ENCODE measurements at regions not wholly inside any gene's neighbourhood (a gene's known extent, or its start where the extent isn't known, plus 50 kb on each side); places are given as distances from the start of the nearest gene placed in this dataset.
"Not testable (repeated sequence)": the region's sequence is repeated elsewhere in the genome, so short reads cannot be mapped to it uniquely, and the experiment has no call there.

DNA sequence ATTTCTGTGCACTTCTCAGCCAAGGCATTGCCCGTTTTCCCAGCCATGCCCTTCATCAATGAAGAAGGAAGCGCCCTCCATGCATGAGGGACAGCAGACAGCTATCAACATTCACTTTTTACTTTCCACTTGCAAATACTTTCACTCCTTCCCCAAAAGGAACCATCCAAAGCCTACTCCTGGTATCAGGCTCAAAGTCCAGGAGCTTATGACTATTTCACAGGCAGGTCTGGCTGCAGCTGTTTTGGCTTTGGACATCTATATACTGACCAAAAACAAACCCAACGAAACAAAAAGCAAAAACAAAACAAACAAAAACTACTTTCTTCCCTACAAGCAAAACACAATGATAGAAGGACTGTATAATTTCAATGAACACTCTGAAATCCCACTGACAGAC, 825.1 kb downstream of the RNF144A start:
- DNase-seq (ENCODE audit: low read depth): no peak
- no peak overlapping the region for H3K4me3 ChIP-seq (ENCODE audit: low read depth, low read length)

DNA sequence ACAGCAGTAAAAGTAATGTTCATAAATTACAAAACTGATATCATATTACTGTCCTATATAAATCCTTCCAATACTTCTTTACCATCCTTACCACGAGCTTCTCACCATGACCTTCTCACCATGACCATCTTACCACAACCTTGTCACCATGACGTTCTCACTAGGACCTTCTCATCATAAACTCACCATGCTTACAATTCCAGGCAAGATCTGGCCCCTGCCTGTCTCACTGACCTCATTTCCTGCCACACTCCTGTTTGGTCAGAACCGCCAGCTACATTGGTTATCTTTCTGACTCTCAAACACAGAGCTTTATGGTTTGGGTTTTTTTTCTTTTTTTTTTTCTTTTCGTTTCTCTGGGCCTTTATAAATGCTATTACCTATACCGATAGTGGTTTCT, 827.6 kb downstream of the RNF144A start:
- no peak for DNase-seq (ENCODE audit: low read depth)
- H3K4me3 ChIP-seq (ENCODE audit: low read depth, low read length): no peak overlapping the region

DNA sequence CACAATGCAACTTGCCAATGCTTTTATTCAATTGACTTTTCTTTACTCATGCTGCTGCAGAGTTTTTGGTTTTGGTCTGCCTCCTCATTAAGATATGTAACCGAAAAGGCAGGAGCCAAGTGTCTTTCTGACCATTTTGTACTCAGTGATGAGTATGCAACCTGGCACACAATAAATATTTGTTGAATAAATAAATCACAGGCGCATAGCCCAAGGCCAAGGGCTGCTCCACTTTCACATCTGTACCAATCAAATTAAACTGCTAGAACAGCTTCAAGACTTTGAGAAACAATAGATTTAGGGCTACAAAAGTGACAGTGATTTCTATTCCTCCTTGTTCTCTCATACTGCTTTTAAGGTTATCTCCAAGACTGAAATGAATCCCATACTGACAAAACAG, 828.2 kb downstream of the RNF144A start:
- no peak for DNase-seq (ENCODE audit: low read depth)
- no peak overlapping the region for H3K4me3 ChIP-seq (ENCODE audit: low read depth, low read length)

DNA sequence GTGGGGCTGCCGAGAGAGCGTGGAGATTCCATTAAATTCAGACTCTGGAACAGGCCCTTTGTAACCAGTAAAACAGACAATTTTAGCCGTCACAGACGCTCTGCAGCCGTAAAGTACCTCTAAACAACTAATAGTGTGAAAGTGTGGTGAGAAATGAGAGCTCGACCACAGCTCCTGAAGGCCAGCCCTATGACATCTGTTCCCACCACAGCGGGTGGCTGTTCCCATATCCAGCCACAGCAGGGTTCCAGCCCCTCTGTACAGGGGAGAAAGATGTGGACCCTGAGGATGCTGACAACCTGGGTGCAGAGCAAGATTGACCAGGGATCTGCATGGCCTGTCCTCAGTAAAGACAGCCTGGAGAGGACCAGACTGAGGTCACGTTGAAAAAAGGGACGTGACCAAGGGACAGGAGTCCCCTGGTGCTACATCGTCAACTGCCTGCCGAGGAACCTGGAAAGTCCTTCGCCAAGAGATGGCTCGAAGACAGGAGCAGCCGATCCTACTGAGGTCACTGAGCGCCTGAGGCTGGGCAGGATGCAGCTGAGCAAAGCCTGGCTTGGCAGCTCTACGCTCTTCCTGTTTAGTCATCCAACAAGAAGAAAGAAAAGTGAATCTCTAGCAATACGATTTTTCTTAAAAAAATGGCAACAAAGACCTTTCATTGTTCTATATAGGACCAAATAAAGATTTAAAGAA, 831.7 kb downstream of the RNF144A start:
- DNase-seq (ENCODE audit: low read depth): no peak
- no peak overlapping the region for H3K4me3 ChIP-seq (ENCODE audit: low read depth, low read length)

DNA sequence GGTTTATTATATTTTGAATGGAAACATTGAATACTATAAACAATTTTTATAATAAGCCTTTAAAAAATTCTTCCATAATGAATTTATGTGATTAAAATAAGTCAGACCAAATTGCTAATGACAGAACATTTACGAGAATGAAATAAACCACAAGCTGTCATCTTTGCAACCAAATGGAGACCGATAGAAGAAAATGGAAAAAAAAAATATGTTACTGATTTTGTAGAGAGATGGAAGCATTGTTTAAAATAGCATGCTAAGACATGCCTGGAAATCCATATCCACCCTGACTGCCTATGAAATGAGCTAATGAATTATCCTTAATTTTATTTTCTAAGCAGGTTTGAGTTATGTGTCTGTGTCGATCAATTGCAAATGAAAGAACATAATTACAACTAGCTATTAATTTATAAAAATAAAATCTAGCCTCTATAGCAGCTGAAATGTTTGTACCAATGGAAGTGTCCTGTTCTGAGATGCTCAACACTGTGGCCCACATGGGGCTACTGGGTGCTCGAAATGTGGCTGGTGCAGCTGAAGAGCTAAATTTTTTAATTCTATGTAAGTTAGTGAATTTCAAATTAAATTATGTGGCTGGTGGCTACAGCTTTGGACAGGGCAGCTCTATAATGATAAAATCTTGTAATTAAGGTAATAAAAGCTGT, 832.8 kb downstream of the RNF144A start:
- no peak overlapping the region for H3K4me3 ChIP-seq (ENCODE audit: low read depth, low read length)
- no peak for DNase-seq (ENCODE audit: low read depth)

DNA sequence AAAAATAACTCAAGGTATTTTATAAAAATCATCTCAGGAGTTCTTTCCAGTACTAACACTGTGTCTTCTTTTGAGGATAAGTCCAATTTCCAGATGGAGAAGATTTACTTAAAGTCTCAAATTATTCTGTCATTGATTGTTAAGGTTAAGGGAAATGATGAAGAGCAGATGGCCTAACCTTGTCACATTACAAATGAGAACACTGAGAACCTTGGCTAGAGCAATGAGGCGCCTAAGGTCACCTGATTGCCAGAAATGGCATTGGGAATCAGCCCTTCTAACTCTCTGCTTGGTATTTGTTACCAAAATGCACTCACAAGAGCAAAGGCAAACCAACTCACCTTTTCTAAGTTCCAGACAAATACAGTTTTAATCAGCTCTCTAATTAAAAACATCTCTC, 835.1 kb downstream of the RNF144A start:
- no peak for DNase-seq (ENCODE audit: low read depth)
- no peak overlapping the region for H3K4me3 ChIP-seq (ENCODE audit: low read depth, low read length)

DNA sequence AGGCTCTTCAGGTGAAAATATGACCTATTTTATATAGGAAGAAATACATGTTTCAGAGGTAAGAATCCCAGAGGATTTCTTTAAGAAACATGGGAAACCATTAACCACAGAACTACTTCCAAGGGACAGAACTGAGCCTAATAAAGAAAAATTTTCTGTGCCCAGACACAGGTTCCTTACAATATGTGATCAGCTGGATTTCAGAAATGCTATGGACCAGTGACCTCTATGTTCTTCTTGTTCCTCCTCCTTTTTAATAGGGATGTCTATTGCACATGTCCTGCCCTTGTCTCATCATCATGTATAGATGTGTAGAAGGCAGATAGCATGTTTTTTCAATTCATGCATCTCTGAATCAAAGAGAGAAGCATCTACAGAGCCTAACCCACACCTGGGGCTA, 836.6 kb downstream of the RNF144A start:
- DNase-seq (ENCODE audit: low read depth): no peak

DNA sequence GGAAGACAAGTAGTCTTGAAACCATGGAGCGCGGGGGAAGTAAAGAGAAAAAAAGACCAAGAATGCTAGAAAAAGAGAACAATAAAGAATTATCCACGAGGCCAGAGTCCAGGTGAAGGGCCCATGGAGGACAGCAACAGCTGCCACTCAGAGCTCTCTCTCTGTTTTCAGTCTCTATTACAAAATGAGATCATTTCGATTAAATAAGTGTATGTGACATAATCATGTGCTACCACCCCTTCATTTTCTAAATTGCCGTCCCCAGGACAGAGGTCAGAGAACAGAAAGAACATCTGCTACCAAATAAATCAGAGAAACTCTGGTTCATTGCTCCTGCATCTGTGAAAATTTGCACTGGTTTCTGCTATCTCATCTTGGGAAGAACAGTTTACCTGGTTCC, 838.7 kb downstream of the RNF144A start:
- no peak overlapping the region for H3K4me3 ChIP-seq (ENCODE audit: low read depth, low read length)
- DNase-seq (ENCODE audit: low read depth): no peak

More for the DNA sequence above, 836.6 kb downstream of the RNF144A start:
- H3K4me3 ChIP-seq (ENCODE audit: low read depth, low read length): no peak overlapping the region

DNA sequence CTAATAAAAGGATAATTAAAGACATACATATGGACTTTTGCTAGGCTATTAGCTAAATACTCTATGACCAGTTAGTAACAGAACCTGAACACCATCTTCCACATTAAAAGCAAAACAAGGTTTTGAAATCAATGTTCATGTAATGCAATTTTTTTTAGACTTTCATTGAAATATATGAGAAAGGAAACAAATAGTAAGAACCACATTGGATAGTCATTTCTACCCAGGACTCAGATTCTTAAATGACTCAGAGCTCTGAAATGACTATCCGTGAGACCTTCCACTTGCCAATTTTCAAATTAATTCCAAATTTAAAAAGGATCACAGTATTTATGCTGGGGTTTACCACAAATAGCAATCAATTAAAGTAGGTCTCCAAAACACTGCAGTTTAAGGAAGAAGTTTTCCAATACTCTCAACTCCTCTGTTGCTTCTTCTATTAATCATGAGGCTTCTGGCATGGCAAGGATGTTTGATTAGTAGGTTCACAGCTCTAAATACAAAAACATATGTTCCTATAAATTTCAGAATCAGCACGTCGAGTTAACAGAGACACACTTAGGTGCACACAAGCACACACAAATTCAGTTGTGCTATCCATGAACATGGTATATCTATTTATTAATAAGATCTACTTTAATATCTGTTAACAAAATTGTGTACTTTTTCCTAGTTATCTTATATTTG, 841.0 kb downstream of the RNF144A start:
- H3K4me3 ChIP-seq (ENCODE audit: low read depth, low read length): no peak overlapping the region
- DNase-seq (ENCODE audit: low read depth): no peak

DNA sequence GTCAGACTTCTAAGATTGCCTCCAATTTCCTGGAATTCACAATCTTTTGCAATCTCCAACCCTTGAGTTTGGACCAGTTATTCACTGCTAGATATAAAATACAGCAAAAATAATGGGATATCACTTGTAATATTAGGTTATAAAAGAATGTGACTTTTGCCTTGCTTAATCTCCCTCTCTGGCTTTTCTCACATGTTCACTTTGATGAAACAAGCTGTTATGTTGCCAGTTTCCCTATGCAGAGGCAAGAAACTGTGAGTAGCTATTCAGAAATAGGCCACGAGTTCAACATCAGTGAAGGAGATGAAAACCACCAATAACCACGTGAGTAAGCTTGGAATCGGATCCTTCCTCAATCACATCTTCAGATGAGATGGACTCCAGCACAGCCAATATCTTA, 842.7 kb downstream of the RNF144A start:
- no peak for DNase-seq (ENCODE audit: low read depth)
- no peak overlapping the region for H3K4me3 ChIP-seq (ENCODE audit: low read depth, low read length)

DNA sequence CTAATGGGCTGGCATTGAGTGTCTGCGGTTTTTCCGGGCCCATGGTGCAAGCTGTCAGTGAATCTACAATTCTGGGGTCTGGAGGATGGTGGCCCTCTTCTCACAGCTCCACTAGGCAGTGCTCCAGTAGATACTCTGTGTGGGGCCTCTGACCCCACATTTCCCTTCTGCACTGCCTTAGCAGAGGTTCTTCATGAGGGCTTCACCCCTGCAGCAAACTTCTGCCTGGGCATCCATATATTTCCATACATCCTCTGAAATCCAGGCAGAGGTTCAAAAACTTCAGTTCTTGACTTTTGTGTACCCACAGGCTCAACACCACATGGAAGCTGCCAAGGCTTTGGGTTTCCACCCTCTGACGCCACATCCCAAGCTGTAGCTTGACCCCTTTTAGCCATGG, 846.2 kb downstream of the RNF144A start:
- not testable (repeated sequence) for H3K4me3 ChIP-seq (ENCODE audit: low read depth, low read length); DNase-seq (ENCODE audit: low read depth)

DNA sequence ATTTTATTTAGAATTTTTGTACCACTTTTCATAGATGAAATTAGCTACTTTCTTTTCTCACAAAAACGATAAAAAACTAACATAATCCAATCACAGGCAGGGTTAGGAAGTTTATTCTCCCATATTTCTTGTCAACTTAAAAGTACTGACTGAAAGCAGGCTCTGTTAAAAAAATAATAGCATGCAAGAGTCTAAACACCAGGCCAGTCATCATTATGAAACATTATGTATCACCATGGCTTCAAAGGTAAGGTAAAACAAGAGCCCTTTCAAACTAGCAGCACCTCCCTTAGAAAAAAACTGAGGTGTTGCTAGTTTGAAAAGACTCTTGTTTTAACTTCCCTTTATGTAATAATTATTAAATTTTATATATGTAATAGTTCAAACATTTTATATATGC, 848.0 kb downstream of the RNF144A start:
- H3K4me3 ChIP-seq (ENCODE audit: low read depth, low read length): no peak overlapping the region
- DNase-seq (ENCODE audit: low read depth): no peak

DNA sequence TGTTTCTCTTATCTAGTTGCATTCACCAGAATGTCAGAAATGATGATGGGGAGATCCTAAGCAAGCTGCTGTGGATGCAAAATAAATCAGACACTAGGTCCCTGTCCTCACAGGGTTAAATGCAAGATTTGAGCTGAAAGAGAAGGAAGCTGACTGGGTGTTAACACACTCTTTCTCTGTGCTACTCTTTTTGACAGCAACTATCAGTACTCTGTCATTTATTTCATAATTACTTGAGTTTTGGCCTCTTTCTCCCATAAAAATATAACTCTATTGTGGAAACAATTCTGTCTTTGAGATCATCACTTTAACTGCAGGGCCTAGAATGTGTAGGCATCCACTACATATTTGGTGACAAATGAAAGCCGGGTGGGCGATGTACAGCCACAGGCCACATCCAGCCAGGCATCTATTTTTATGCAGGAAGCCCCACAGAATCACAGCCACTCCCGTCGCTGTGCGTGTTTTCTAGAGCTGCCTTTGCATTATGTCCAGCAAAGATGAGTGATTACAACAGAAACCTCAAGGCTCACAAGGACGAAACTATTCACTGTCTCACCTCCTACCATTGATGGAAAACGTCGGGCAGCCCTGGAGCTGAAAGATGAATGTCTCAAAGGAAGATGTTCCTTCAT, 849.0 kb downstream of the RNF144A start:
- DNase-seq (ENCODE audit: low read depth): no peak

DNA sequence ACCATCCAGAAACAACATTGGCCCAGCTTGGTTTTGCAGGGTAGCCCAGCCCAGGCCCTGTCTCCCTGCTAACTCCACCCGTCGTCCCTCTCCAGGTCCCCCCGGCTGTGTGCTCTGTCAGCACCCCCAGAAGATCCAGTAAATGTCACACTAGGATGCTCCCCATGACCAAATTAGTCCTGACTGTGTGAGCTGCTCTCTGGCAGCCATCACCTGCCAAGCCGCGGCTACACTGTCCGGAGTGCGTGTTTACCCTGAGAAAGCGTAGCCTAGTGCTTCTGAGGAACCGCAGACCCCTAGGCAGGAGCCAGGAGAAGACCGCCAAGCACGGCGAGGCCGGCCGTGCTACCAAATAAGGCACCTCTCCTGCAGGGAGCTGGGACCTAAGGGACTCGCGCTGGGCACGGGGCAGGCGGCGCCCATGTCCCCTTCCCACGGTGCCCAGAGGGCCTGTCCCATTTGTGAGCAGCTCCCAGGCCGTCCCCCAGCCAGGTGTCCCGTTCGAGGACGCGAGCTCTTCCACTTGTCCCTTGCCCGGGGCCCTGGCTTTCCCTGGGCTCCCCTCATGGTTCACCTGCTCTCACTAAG, 849.9 kb downstream of the RNF144A start:
- H3K4me3 ChIP-seq (ENCODE audit: low read depth, low read length): no peak overlapping the region
- DNase-seq (ENCODE audit: low read depth): no peak

More for the DNA sequence above, 849.0 kb downstream of the RNF144A start:
- H3K4me3 ChIP-seq (ENCODE audit: low read depth, low read length): no peak overlapping the region

DNA sequence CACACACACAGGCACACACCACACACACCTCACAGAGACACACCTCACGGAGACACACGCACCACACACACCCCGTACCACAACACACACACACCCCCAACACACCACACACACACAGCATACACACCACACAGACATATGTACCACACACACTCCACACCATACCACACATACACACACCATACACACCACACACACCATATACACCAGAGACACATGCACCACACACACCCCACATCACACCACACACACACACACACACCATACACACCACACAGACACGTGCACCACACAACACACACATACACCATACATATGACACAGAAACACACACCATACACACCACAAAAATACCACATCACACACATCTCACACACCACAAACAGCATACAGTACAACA, 850.7 kb downstream of the RNF144A start:
- DNase-seq (ENCODE audit: low read depth): no peak

DNA sequence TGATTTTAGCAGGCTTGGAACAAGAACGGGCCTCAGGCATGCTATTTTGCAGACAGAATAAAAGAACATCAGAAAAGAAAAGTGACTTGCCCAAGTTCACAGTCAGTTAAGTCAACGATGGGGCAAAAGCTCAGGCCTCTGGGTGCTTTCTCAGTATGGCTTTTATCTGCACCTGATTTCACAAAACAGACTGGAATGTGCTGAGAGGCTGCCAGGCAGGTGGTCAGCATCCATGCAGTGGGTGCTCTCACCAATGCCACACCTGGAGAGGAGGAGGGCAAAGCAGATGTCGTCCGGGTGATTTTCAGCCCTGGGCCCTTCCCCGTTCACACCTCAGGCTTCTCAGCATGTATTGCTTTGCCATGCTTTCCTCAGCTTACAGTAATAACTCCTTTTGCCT, 854.6 kb downstream of the RNF144A start:
- no peak overlapping the region for H3K4me3 ChIP-seq (ENCODE audit: low read depth, low read length)
- no peak for DNase-seq (ENCODE audit: low read depth)

More for the DNA sequence above, 850.7 kb downstream of the RNF144A start:
- H3K4me3 ChIP-seq (ENCODE audit: low read depth, low read length): no peak overlapping the region

DNA sequence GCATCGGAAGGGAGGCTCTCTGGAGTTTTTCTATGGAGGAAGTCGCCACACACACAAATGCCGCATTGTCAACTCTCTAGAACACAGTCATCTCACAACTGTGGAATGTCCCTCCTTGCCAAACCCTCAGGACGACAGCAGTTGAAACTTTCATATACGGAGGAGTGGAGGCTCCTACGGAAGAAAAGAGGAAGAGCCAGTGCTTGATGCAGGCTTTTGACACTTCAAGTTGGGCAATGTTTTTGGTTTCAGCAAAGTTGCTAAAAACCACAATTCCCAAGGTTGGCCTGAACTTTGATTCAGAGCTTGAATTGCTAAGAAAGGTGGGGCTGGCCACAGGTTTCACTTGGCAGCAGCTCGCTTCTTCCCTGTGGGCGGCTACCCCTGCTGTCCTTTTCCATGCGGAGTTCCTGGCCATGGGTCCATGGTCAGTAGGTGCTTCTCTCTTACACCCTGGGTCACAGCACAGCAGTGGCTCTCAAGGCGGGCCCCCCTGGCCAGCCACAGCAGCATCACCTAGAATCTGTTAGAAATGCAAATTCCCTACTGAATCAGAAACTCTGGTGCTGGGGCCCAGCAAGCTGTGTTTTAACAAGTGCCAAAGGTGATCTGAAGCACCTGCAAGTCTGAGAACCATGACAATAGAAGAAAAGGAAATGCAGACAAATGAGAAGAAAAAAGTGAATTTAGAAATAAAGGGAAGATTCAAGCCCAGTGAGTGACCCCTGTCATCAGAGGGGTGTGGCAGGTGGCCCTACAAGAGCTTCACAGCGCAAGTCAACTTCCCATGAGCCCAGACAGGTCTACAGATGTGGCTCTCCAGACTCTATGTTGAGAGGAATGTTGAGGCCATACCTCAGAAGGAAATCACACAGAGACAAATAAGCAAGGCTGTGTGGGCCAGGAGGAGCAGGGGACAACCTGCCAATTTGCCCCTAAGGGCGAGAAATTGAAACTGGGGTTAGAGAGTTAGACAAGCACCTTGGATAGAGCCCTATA, 856.4 kb downstream of the RNF144A start:
- DNase-seq (ENCODE audit: low read depth): no peak
- H3K4me3 ChIP-seq (ENCODE audit: low read depth, low read length): no peak overlapping the region

DNA sequence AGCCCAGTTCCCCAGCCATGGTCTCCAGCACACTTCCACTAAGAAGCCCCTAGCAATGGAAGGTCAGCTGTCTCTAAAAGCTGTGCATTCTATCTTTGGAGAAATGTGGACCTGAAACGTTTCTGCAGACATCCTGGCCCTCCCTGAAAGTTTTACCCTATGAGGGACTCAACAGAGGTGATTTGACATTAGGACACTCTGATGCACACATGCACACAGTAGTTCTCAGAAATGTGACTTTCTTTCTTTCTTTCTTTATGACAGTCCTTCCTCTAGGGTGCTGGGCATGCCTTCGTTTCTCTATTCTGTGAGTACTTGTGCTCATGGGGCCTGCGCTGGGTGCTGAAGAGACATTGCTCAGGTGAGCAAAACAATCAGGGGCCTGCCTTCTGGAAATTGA, 857.3 kb downstream of the RNF144A start:
- DNase-seq (ENCODE audit: low read depth): no peak
- H3K4me3 ChIP-seq (ENCODE audit: low read depth, low read length): no peak overlapping the region

DNA sequence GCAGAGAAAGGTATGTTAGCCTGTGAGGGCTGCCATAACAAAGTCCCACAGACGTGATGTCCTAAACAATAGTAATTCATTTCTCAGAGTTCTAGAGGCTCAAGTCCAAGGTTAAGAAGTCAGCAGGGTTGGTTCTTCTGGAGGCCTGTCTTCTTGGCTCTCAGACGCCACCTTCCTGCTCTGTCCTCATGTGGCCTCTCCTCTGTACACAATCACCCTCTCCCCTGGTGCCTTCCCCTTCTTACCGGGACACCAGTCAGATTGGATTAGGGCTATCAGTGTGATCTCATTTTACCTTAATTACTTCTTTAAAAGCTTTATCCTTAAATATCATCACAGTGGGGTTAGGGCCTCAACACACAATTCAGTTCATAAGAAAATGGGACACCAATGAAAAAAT, 860.5 kb downstream of the RNF144A start:
- DNase-seq (ENCODE audit: low read depth): no peak
- no peak overlapping the region for H3K4me3 ChIP-seq (ENCODE audit: low read depth, low read length)

Measured in skeletal muscle cell (primary cell).